ENCODE measurements at regions not wholly inside any gene's neighbourhood (a gene's known extent, or its start where the extent isn't known, plus 50 kb on each side); places are given as distances from the start of the nearest gene placed in this dataset.

DNA sequence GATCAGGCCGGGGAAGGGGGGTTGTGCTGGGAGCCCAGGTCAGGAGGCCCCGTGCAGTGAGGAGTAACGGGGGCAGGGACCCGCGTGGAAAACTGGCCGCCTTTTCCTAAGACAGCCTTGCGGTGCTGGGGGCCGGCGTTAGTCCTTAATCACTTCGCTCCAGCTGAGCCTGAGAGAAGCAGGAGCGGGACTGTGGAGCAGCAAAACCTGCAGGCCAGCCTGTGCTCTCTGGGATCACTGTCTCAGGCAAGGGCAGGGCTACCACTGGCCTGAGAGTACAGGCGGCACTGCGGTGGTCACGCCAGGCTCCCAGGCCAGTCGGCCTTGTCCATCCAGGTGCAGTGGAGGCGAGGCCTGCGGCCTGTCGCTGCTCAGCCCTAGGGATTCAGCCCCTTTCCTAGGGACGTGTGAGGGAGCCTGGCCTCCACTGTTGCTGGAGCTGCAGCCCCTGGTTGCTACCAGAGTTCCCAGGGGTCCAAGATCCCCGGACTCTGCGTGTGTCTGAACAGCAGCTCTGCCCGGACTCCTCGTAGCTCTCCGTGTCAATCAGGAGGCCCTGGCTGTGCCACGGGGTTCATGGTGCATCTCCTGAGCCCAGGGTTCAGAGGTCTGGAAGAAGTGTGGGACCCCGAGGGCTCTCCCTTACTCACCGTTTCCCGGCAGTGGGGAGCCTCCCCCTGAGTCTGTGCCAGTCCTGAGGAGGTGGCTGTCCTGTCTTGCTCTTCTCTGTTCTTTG is 2141.7 kb upstream of the TENM3 start:
- H3K4me3 ChIP-seq (ENCODE audit: insufficient read depth, low read depth, low read length): no peak overlapping the region
- H3K4me1 ChIP-seq (ENCODE audit: insufficient read depth, low read length): no peaks in the 10 kb centered on the region
- Mint-ChIP-seq H3K36me3 (ENCODE audit: low read depth, unreplicated experiment) (no peaks in the 10 kb centered on the region), H3K4me3 (ENCODE audit: unreplicated experiment) (no peak overlapping the region), H3K4me1 (ENCODE audit: low read depth, unreplicated experiment) (peaks cover 4% of the 10 kb centered on the region), H3K27me3 (ENCODE audit: low read depth, unreplicated experiment) (no peaks in the 10 kb centered on the region), H3K27ac (ENCODE audit: unreplicated experiment) (no peak overlapping the region), H3K9me3 (ENCODE audit: unreplicated experiment) (peaks cover 6% of the 10 kb centered on the region)
- no peaks in the 10 kb centered on the region for H3K36me3 ChIP-seq (ENCODE audit: insufficient read depth, low read length)
- H4K20me1 ChIP-seq (ENCODE audit: insufficient read depth, low read length): no peaks in the 10 kb centered on the region
- TF ChIP-seq EZH2 (IDR thresholded peaks at IDR 0.05; ENCODE audit: insufficient read depth, low read length): no peak
- TF ChIP-seq, protein P1, sequence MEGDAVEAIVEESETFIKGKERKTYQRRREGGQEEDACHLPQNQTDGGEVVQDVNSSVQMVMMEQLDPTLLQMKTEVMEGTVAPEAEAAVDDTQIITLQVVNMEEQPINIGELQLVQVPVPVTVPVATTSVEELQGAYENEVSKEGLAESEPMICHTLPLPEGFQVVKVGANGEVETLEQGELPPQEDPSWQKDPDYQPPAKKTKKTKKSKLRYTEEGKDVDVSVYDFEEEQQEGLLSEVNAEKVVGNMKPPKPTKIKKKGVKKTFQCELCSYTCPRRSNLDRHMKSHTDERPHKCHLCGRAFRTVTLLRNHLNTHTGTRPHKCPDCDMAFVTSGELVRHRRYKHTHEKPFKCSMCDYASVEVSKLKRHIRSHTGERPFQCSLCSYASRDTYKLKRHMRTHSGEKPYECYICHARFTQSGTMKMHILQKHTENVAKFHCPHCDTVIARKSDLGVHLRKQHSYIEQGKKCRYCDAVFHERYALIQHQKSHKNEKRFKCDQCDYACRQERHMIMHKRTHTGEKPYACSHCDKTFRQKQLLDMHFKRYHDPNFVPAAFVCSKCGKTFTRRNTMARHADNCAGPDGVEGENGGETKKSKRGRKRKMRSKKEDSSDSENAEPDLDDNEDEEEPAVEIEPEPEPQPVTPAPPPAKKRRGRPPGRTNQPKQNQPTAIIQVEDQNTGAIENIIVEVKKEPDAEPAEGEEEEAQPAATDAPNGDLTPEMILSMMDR (IDR thresholded peaks at IDR 0.05; ENCODE audit: insufficient read depth, low read depth, low read length): no peak
- no peaks in the 10 kb centered on the region for H3K79me2 ChIP-seq (ENCODE audit: insufficient read depth, low read length)
- no peak overlapping the region for H2AFZ ChIP-seq (ENCODE audit: low read depth, low read length)
- H3K4me2 ChIP-seq (ENCODE audit: low read length): no peak overlapping the region
- DNase-seq (ENCODE audit: low read depth) (no peak), FAIRE-seq (no peak)
- H3K27ac ChIP-seq (ENCODE audit: low read depth, low read length): no peak overlapping the region
- no peaks in the 10 kb centered on the region for H3K27me3 ChIP-seq (ENCODE audit: insufficient read depth, low read length)
- H3K9ac ChIP-seq (ENCODE audit: low read length): no peak overlapping the region
- H3K9me3 ChIP-seq (ENCODE audit: insufficient read depth, low read depth, low read length): no peaks in the 10 kb centered on the region

DNA sequence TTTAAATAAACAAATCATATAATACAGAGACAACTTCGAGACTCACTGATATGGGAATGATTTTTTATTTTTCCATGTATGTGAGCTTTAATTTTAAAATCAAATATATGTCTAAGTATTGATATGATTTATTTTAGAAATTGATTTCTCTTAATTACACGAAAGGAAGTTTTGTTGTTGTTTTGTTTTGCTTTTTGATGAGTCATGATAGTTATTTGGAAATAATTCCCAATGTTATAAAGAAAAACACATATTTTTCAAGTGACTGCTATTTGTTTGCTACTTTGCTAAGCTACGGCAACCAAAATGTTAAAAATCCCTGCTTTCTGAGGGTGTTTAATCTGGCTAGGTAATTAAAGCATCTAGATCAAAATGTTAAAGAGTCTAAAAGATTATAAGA is 2139.4 kb upstream of the TENM3 start:
- Histone ChIP-seq H3K36me3 (ENCODE audit: insufficient read depth, low read length) (no peaks in the 10 kb centered on the region), H3K27ac (ENCODE audit: low read depth, low read length) (no peak overlapping the region), H3K4me2 (ENCODE audit: low read length) (no peak overlapping the region), H3K4me1 (ENCODE audit: insufficient read depth, low read length) (no peaks in the 10 kb centered on the region), H3K27me3 (ENCODE audit: insufficient read depth, low read length) (no peaks in the 10 kb centered on the region), H4K20me1 (ENCODE audit: insufficient read depth, low read length) (no peaks in the 10 kb centered on the region), H2AFZ (ENCODE audit: low read depth, low read length) (no peak overlapping the region), H3K79me2 (ENCODE audit: insufficient read depth, low read length) (no peaks in the 10 kb centered on the region), H3K9me3 (ENCODE audit: insufficient read depth, low read depth, low read length) (no peaks in the 10 kb centered on the region), H3K4me3 (ENCODE audit: insufficient read depth, low read depth, low read length) (no peak overlapping the region), H3K9ac (ENCODE audit: low read length) (no peak overlapping the region)
- Mint-ChIP-seq H3K9me3 (ENCODE audit: unreplicated experiment) (peaks cover 4% of the 10 kb centered on the region), H3K27me3 (ENCODE audit: low read depth, unreplicated experiment) (peaks cover 2% of the 10 kb centered on the region), H3K4me1 (ENCODE audit: low read depth, unreplicated experiment) (peaks cover 4% of the 10 kb centered on the region), H3K4me3 (ENCODE audit: unreplicated experiment) (no peak overlapping the region), H3K36me3 (ENCODE audit: low read depth, unreplicated experiment) (no peaks in the 10 kb centered on the region), H3K27ac (ENCODE audit: unreplicated experiment) (no peak overlapping the region)
- TF ChIP-seq, protein P1 (IDR thresholded peaks at IDR 0.05; ENCODE audit: insufficient read depth, low read depth, low read length): no peak
- no peak for TF ChIP-seq EZH2 (IDR thresholded peaks at IDR 0.05; ENCODE audit: insufficient read depth, low read length)
- DNase-seq (ENCODE audit: low read depth) (no peak), FAIRE-seq (no peak)

DNA sequence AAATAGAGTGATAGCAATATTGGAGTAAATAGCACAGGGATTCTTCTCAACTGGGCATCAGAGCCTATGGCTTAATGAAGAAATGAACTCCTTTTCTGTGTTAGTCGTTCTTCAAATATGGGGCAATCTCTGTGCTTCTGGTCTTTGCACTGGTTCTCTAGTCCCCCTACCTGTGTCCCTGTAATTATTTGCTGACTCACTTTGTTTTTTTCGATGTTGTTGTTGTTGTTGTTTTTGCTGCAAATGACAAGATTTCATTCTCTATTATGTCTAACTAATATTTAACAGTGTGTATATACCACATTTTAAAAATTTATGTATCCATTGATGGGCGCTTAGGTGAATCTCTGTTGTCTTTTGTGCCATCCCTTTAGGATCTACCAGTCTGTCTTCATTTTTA is 2137.8 kb upstream of the TENM3 start:
- FAIRE-seq: no peak
- H2AFZ ChIP-seq (ENCODE audit: low read depth, low read length): no peak overlapping the region
- no peaks in the 10 kb centered on the region for H3K27me3 ChIP-seq (ENCODE audit: insufficient read depth, low read length)
- H3K9me3 ChIP-seq (ENCODE audit: insufficient read depth, low read depth, low read length): no peaks in the 10 kb centered on the region
- Mint-ChIP-seq H3K4me3 (ENCODE audit: unreplicated experiment) (no peak overlapping the region), H3K36me3 (ENCODE audit: low read depth, unreplicated experiment) (no peaks in the 10 kb centered on the region), H3K27me3 (ENCODE audit: low read depth, unreplicated experiment) (peaks cover 3% of the 10 kb centered on the region), H3K27ac (ENCODE audit: unreplicated experiment) (no peak overlapping the region), H3K9me3 (ENCODE audit: unreplicated experiment) (peaks cover 4% of the 10 kb centered on the region), H3K4me1 (ENCODE audit: low read depth, unreplicated experiment) (no peaks in the 10 kb centered on the region)
- DNase-seq (ENCODE audit: low read depth): no peak
- H3K4me3 ChIP-seq (ENCODE audit: insufficient read depth, low read depth, low read length): no peak overlapping the region
- H3K79me2 ChIP-seq (ENCODE audit: insufficient read depth, low read length): no peaks in the 10 kb centered on the region
- H3K36me3 ChIP-seq (ENCODE audit: insufficient read depth, low read length): no peaks in the 10 kb centered on the region
- no peak overlapping the region for H3K4me2 ChIP-seq (ENCODE audit: low read length)
- no peak overlapping the region for H3K9ac ChIP-seq (ENCODE audit: low read length)
- H3K27ac ChIP-seq (ENCODE audit: low read depth, low read length): no peak overlapping the region
- TF ChIP-seq EZH2 (IDR thresholded peaks at IDR 0.05; ENCODE audit: insufficient read depth, low read length): no peak
- TF ChIP-seq, protein P1 (IDR thresholded peaks at IDR 0.05; ENCODE audit: insufficient read depth, low read depth, low read length): no peak
- H3K4me1 ChIP-seq (ENCODE audit: insufficient read depth, low read length): no peaks in the 10 kb centered on the region
- H4K20me1 ChIP-seq (ENCODE audit: insufficient read depth, low read length): no peaks in the 10 kb centered on the region
